ENCODE measurements at regions not wholly inside any gene's neighbourhood (a gene's known extent, or its start where the extent isn't known, plus 50 kb on each side); places are given as distances from the start of the nearest gene placed in this dataset.

GRCh38 chr9:1909322-1909721 lies 105.8 kb upstream of the SMARCA2 start:
- Mint-ChIP-seq H3K4me3 (no peak overlapping the region), H3K27me3 (no peaks in the 10 kb centered on the region), H3K27ac (no peak overlapping the region), H3K36me3 (ENCODE audit: low read depth) (peaks cover 4% of the 10 kb centered on the region), H3K4me1 (no peaks in the 10 kb centered on the region)
- DNase-seq (no peak), ATAC-seq (no peak)
- H3K9me3 ChIP-seq (ENCODE audit: control insufficient read depth, low read length, poor library complexity, severe bottlenecking): peaks cover 2% of the 10 kb centered on the region

- no peaks in the 10 kb centered on the region for H3K4me1 Mint-ChIP-seq
- ATAC-seq: no peak
- peaks cover 4% of the 10 kb centered on the region for H3K36me3 Mint-ChIP-seq (ENCODE audit: low read depth)
Observed at GRCh38 chr9:1910269-1910811, 104.8 kb upstream of the SMARCA2 start.

GRCh38 chr9:1913631-1914330 lies 101.4 kb upstream of the SMARCA2 start:
- Mint-ChIP-seq H3K36me3 (ENCODE audit: low read depth) (peaks cover 2% of the 10 kb centered on the region), H3K4me1 (no peaks in the 10 kb centered on the region), H3K4me3 (no peak overlapping the region), H3K27ac (no peak overlapping the region), H3K27me3 (peaks cover 30% of the 10 kb centered on the region)
- ATAC-seq (no peak), DNase-seq (no peak)
- H3K9me3 ChIP-seq (ENCODE audit: control insufficient read depth, low read length, poor library complexity, severe bottlenecking): peaks cover 2% of the 10 kb centered on the region

More at GRCh38 chr9:1910269-1910811, 104.8 kb upstream of the SMARCA2 start:
- H3K9me3 ChIP-seq (ENCODE audit: control insufficient read depth, low read length, poor library complexity, severe bottlenecking): peaks cover 2% of the 10 kb centered on the region
- peaks cover 9% of the 10 kb centered on the region for H3K27me3 Mint-ChIP-seq
- no peak for DNase-seq
- no peak overlapping the region for H3K4me3 Mint-ChIP-seq
- no peak overlapping the region for H3K27ac Mint-ChIP-seq

DNA sequence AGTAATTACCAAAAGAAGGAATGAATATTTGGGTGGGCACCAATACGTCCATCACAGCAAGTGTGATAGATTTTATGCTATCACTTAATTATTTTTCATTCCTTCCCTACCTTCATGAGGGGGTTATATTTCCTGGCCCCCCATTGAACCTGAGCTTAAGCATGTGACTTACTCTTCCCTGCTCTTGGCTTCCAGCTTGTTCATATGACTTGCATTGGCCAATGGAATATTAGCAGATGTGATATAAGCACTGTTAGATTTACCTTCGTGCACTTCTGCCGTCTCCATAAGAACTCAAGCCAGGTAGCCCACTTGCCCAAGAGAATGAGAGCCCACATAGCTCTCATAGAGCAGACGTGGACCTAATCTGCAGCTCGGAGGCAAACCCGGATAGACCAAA lies 99.1 kb upstream of the SMARCA2 start:
- Mint-ChIP-seq H3K4me3 (no peak overlapping the region), H3K4me1 (no peaks in the 10 kb centered on the region), H3K27ac (no peak overlapping the region), H3K36me3 (ENCODE audit: low read depth) (peaks cover 2% of the 10 kb centered on the region), H3K27me3 (peaks cover 39% of the 10 kb centered on the region)
- DNase-seq (no peak), ATAC-seq (no peak)
- H3K9me3 ChIP-seq (ENCODE audit: control insufficient read depth, low read length, poor library complexity, severe bottlenecking): peaks cover 2% of the 10 kb centered on the region

GRCh38 chr9:1916655-1917054 lies 98.5 kb upstream of the SMARCA2 start:
- Mint-ChIP-seq H3K4me3 (no peak overlapping the region), H3K4me1 (no peaks in the 10 kb centered on the region), H3K27me3 (peaks cover 39% of the 10 kb centered on the region), H3K27ac (no peak overlapping the region), H3K36me3 (ENCODE audit: low read depth) (peaks cover 2% of the 10 kb centered on the region)
- ATAC-seq: no peak
- no peak for DNase-seq
- peaks cover 2% of the 10 kb centered on the region for H3K9me3 ChIP-seq (ENCODE audit: control insufficient read depth, low read length, poor library complexity, severe bottlenecking)

GRCh38 chr9:1917396-1917935 lies 97.7 kb upstream of the SMARCA2 start:
- Mint-ChIP-seq H3K27me3 (peaks cover 39% of the 10 kb centered on the region), H3K36me3 (ENCODE audit: low read depth) (peaks cover 2% of the 10 kb centered on the region), H3K27ac (no peak overlapping the region), H3K4me3 (no peak overlapping the region), H3K4me1 (no peaks in the 10 kb centered on the region)
- H3K9me3 ChIP-seq (ENCODE audit: control insufficient read depth, low read length, poor library complexity, severe bottlenecking): no peaks in the 10 kb centered on the region
- DNase-seq (no peak), ATAC-seq (no peak)

DNA sequence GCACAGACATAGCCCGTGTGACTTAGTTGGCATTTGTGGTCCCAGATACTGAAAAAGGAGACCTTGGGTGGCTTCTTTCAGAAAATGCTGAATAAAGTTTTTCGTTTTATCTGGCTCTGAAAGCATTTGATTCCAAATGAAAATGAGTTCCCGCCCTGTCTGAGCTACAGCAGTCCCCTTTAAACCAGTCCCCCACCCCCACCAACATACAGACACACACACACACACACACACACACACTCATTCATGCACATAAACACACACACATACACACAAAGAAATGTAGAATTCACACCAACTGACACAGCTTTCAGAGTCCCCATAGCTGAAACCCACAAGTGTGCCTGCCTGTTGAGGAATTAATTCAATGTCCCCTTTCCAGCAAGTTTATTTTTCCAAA lies 97.0 kb upstream of the SMARCA2 start:
- no peak for ATAC-seq
- peaks cover 39% of the 10 kb centered on the region for H3K27me3 Mint-ChIP-seq
- no peak overlapping the region for H3K27ac Mint-ChIP-seq
- H3K36me3 Mint-ChIP-seq (ENCODE audit: low read depth): peaks cover 2% of the 10 kb centered on the region
- no peaks in the 10 kb centered on the region for H3K4me1 Mint-ChIP-seq
- DNase-seq: no peak
- no peaks in the 10 kb centered on the region for H3K9me3 ChIP-seq (ENCODE audit: control insufficient read depth, low read length, poor library complexity, severe bottlenecking)
- no peak overlapping the region for H3K4me3 Mint-ChIP-seq

GRCh38 chr9:1918622-1919021 lies 96.5 kb upstream of the SMARCA2 start:
- H3K4me3 Mint-ChIP-seq: no peak overlapping the region
- no peak for ATAC-seq

DNA sequence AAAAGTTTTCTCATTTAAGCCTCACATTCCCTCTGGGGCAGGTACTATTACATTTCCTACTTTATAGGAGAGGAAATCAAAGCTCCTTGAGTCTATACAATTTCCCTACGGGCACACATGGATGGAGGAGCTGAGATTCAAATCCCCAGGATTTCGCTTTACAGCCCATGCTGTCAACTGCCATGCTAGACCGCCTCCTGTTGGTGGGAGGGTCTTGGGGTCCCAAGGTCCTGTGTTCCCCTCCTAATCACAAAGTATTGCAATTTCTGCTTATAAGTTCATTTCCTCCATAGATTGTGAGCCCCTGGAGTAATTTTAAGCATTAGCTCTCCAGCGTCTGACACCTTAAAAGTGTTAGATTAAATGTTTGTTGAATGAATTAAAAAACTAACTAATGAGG lies 95.9 kb upstream of the SMARCA2 start:
- no peaks in the 10 kb centered on the region for H3K9me3 ChIP-seq (ENCODE audit: control insufficient read depth, low read length, poor library complexity, severe bottlenecking)
- Mint-ChIP-seq H3K4me3 (no peak overlapping the region), H3K27me3 (peaks cover 39% of the 10 kb centered on the region), H3K36me3 (ENCODE audit: low read depth) (no peaks in the 10 kb centered on the region), H3K4me1 (no peaks in the 10 kb centered on the region), H3K27ac (peak overlapping the region; percentile 79)
- no peak for DNase-seq
- no peak for ATAC-seq

More at GRCh38 chr9:1918622-1919021, 96.5 kb upstream of the SMARCA2 start:
- Mint-ChIP-seq H3K27ac (no peak overlapping the region), H3K27me3 (peaks cover 39% of the 10 kb centered on the region), H3K4me1 (no peaks in the 10 kb centered on the region), H3K36me3 (ENCODE audit: low read depth) (no peaks in the 10 kb centered on the region)
- H3K9me3 ChIP-seq (ENCODE audit: control insufficient read depth, low read length, poor library complexity, severe bottlenecking): no peaks in the 10 kb centered on the region
- no peak for DNase-seq

DNA sequence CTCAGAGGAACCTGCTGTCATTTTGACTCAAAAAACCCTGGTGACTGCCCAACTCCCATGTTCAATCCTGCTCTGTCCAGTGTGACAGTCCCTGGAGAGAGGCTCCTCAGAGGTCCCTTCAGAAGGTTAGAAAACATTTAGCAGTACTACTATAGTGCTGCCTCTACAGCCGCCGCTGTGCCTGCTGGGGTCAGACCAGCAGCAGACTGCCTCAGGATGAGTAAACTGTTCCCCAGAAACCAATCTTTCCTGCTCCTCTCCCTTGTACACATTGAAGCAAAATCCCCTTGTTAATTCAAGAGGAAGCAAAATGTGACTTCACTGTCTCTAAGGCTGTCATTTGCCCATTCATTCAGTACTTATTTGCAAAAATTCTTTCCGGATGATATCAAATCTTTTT lies 94.8 kb upstream of the SMARCA2 start:
- H3K36me3 Mint-ChIP-seq (ENCODE audit: low read depth): no peaks in the 10 kb centered on the region
- no peaks in the 10 kb centered on the region for H3K4me1 Mint-ChIP-seq
- DNase-seq (no peak), ATAC-seq (no peak)
- H3K9me3 ChIP-seq (ENCODE audit: control insufficient read depth, low read length, poor library complexity, severe bottlenecking): no peaks in the 10 kb centered on the region
- H3K4me3 Mint-ChIP-seq: no peak overlapping the region
- H3K27me3 Mint-ChIP-seq: peaks cover 30% of the 10 kb centered on the region
- no peak overlapping the region for H3K27ac Mint-ChIP-seq

DNA sequence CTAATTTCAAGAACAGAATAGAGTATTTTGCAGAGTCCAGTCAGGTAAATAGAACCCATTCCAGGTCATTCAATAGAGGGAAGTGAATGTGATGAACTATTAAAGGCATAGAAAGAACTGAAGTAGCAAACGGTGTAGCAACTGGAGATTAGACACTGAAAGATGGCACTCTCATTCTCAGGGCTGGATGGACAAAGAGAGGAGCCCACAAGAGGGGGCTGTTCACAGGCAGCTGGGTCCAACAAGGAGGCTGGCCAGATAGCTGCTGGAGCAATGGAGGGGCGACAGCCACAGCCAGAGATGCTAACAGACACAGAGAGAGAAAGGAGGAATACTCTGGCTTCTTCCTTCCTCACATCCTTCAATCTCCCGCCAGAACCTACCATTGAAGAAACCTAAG lies 93.1 kb upstream of the SMARCA2 start:
- H3K27me3 Mint-ChIP-seq: peaks cover 22% of the 10 kb centered on the region
- no peaks in the 10 kb centered on the region for H3K4me1 Mint-ChIP-seq
- ATAC-seq: no peak
- no peak overlapping the region for H3K4me3 Mint-ChIP-seq
- no peak for DNase-seq
- no peak overlapping the region for H3K27ac Mint-ChIP-seq
- no peaks in the 10 kb centered on the region for H3K36me3 Mint-ChIP-seq (ENCODE audit: low read depth)
- no peaks in the 10 kb centered on the region for H3K9me3 ChIP-seq (ENCODE audit: control insufficient read depth, low read length, poor library complexity, severe bottlenecking)

DNA sequence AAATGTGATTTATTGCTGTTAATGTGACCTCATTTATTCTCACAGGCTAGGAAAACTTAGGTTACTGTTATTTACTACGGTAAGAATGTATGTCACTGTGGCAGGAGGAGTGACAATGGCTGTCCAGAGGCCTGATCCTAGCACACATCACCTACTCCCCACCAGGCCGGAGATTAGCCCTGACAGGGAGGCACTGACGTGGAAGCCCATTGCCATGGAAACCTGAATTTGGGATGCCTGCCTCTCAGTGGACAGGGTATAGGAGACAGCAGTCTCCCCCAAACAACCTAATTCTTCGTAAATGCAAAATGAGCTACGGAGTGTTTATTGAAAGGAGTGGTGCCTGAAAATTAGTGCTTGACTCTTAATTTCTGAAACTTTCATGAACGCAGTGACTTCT lies 87.6 kb upstream of the SMARCA2 start:
- DNase-seq: no peak
- Mint-ChIP-seq H3K36me3 (ENCODE audit: low read depth) (no peaks in the 10 kb centered on the region), H3K4me1 (peaks cover 7% of the 10 kb centered on the region), H3K27me3 (no peaks in the 10 kb centered on the region), H3K27ac (no peak overlapping the region), H3K4me3 (no peak overlapping the region)
- H3K9me3 ChIP-seq (ENCODE audit: control insufficient read depth, low read length, poor library complexity, severe bottlenecking): no peaks in the 10 kb centered on the region
- no peak for ATAC-seq

- no peaks in the 10 kb centered on the region for H3K36me3 Mint-ChIP-seq (ENCODE audit: low read depth)
- H3K27ac Mint-ChIP-seq: no peak overlapping the region
- no peaks in the 10 kb centered on the region for H3K9me3 ChIP-seq (ENCODE audit: control insufficient read depth, low read length, poor library complexity, severe bottlenecking)
- H3K4me1 Mint-ChIP-seq: peaks cover 7% of the 10 kb centered on the region
- H3K27me3 Mint-ChIP-seq: no peaks in the 10 kb centered on the region
- H3K4me3 Mint-ChIP-seq: no peak overlapping the region
- no peak for ATAC-seq
- no peak for DNase-seq
Observed at GRCh38 chr9:1929134-1929533, 86.0 kb upstream of the SMARCA2 start.

DNA sequence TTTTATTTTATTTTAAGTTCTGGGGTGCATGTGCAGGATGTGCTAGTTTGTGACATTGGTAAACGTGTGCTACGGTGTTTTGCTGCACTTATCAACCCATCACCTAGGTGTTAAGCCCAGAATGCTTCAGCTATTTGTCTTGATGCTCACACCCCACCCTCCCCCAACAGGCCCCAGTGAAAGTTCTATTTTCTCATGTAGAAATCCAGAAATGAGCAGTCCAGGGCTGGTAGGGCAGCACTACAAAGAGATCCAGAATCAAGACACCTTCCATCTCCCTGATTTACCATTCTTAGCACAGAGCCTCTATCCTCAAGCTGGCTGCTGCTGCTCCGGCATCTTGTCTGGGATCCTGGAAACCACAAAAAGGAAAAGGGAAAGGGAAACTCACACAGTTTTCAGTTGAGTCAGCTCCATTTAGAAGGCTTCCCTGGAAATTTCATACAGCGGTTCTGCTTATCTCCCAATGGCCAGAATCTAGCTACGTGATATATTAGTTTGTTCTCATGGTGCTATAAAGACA lies 85.4 kb upstream of the SMARCA2 start:
- H3K36me3 Mint-ChIP-seq (ENCODE audit: low read depth): no peaks in the 10 kb centered on the region
- H3K27ac Mint-ChIP-seq: no peak overlapping the region
- no peaks in the 10 kb centered on the region for H3K27me3 Mint-ChIP-seq
- peak overlapping the region; percentile 72 for H3K4me3 Mint-ChIP-seq
- DNase-seq (no peak), ATAC-seq (no peak)
- H3K9me3 ChIP-seq (ENCODE audit: control insufficient read depth, low read length, poor library complexity, severe bottlenecking): no peaks in the 10 kb centered on the region
- peaks cover 7% of the 10 kb centered on the region for H3K4me1 Mint-ChIP-seq
